IMR-90 (cell line): ENCODE measurements at regions not wholly inside any gene's neighbourhood (a gene's known extent, or its start where the extent isn't known, plus 50 kb on each side); places are given as distances from the start of the nearest gene placed in this dataset.
"Not testable (repeated sequence)": the region's sequence is repeated elsewhere in the genome, so short reads cannot be mapped to it uniquely, and the experiment has no call there.

Experiments used
- ATAC-seq: fragments of 200-7000 bp; cut with Tn5 transposase; 2 replicates; pipeline ENCODE4 v1.9.1; 2020; ENCODE audit warnings: low read depth, mild to moderate bottlenecking, moderate library complexity
- BruUV-seq: library from RNA; stranded (reverse); fragments of 400-500 nt; replicated peaks from 2 replicates; lab custom pipeline; 2021; lab: Mats Ljungman, UMichigan
- CTCF ChIA-PET: fragments of 300-600 bp; formaldehyde crosslinking; extraction: SDS; loops from one replicate; lab custom pipeline; 2021; ENCODE audit warnings: antibody characterized with exemption; lab: Yijun Ruan, JAX
- POLR2A ChIA-PET: fragments of 300-600 bp; sonication (Branson Sonifier 250); formaldehyde crosslinking; loops from one replicate; lab custom pipeline; 2022; ENCODE audit warnings: antibody characterized with exemption; ENCODE audit not compliant: unreplicated experiment; lab: Charles Lee
- DNase-seq: peaks from one replicate; pipeline ENCODE4 v3.0.0; 2013
- H2AFZ ChIP-seq: replicated peaks from 2 replicates; pipeline ENCODE3; 2013; ENCODE audit warnings: low read length, mild to moderate bottlenecking; ENCODE audit not compliant: poor library complexity
- H2AK5ac ChIP-seq: 2 replicates; pipeline ENCODE4 v1.6.1; 2013; ENCODE audit warnings: low read depth, low read length, inconsistent platforms
- H2AK9ac ChIP-seq: replicated peaks from 2 replicates; pipeline ENCODE3; 2013; ENCODE audit warnings: mild to moderate bottlenecking, low read depth, low read length, moderate library complexity; ENCODE audit not compliant: poor library complexity
- H2BK120ac ChIP-seq: 2 replicates; pipeline ENCODE4 v1.6.1; 2013; ENCODE audit warnings: low read depth, low read length, inconsistent platforms
- H2BK15ac ChIP-seq: 3 replicates; pipeline ENCODE4 v1.6.1; 2013; ENCODE audit warnings: low read depth, low read length, inconsistent platforms
- H2BK20ac ChIP-seq: 2 replicates; pipeline ENCODE4 v1.6.1; 2013; ENCODE audit warnings: low read depth, mild to moderate bottlenecking, inconsistent platforms, low read length, moderate library complexity
- H2BK5ac ChIP-seq: 2 replicates; pipeline ENCODE4 v1.6.1; 2013; ENCODE audit warnings: mild to moderate bottlenecking, low read depth, low read length, inconsistent platforms; ENCODE audit not compliant: poor library complexity, severe bottlenecking
- H3K14ac ChIP-seq: replicated peaks from 2 replicates; pipeline ENCODE4 v1.6.1; 2013; ENCODE audit warnings: low read depth, low read length, inconsistent platforms
- H3K18ac ChIP-seq: 2 replicates; pipeline ENCODE4 v1.6.1; 2013; ENCODE audit warnings: low read depth, low read length, control low read depth
- H3K23ac ChIP-seq: 2 replicates; pipeline ENCODE4 v1.6.1; 2013; ENCODE audit warnings: low read depth, low read length, inconsistent platforms
- H3K27ac ChIP-seq: 2 replicates; pipeline ENCODE4 v1.5.1; 2013; ENCODE audit warnings: mild to moderate bottlenecking, control low read depth, low read length; ENCODE audit not compliant: insufficient read depth
- H3K27me3 ChIP-seq: 2 replicates; pipeline ENCODE4 v1.6.1; 2013; ENCODE audit warnings: low read length; ENCODE audit not compliant: control insufficient read depth, insufficient read depth
- H3K36me3 ChIP-seq: 2 replicates; pipeline ENCODE4 v1.6.1; 2013; ENCODE audit warnings: low read length, mixed read lengths; ENCODE audit not compliant: control insufficient read depth, insufficient read depth
- H3K4ac ChIP-seq: 2 replicates; pipeline ENCODE4 v1.6.1; 2013; ENCODE audit warnings: low read depth, low read length, inconsistent platforms
- H3K4me1 ChIP-seq: 2 replicates; pipeline ENCODE4 v1.6.1; 2013; ENCODE audit warnings: low read length, mixed read lengths; ENCODE audit not compliant: control insufficient read depth, insufficient read depth
- H3K4me2 ChIP-seq: 2 replicates; pipeline ENCODE4 v1.6.1; 2013; ENCODE audit warnings: low read depth, mild to moderate bottlenecking, control low read depth, low read length, moderate library complexity
- H3K4me3 ChIP-seq: 2 replicates; pipeline ENCODE4 v1.5.1; 2013; ENCODE audit warnings: low read depth, mild to moderate bottlenecking, control low read depth, low read length, moderate library complexity; ENCODE audit not compliant: insufficient read depth
- H3K56ac ChIP-seq: 2 replicates; pipeline ENCODE4 v1.6.1; 2013; ENCODE audit warnings: low read length, inconsistent platforms; ENCODE audit not compliant: insufficient read depth; ENCODE audit errors: extremely low read depth
- H3K79me1 ChIP-seq, 2 experiments: 2 replicates each; pipeline ENCODE4 v1.6.1; 2013; ENCODE audit warnings: low read length in 2 of 2, inconsistent platforms in 1 of 2, low read depth in 1 of 2
- H3K9ac ChIP-seq: 2 replicates; pipeline ENCODE4 v1.6.1; 2013; ENCODE audit warnings: low read depth, low read length, control low read depth
- H3K9me1 ChIP-seq: 2 replicates; pipeline ENCODE4 v1.6.1; 2013; ENCODE audit warnings: low read length, inconsistent platforms; ENCODE audit not compliant: insufficient read depth
- H3K9me3 ChIP-seq: 2 replicates; pipeline ENCODE4 v1.6.1; 2013; ENCODE audit warnings: low read length; ENCODE audit not compliant: control insufficient read depth, insufficient read depth
- H4K20me1 ChIP-seq: 2 replicates; pipeline ENCODE4 v1.6.1; 2013; ENCODE audit warnings: low read length, inconsistent platforms; ENCODE audit not compliant: insufficient read depth
- H4K5ac ChIP-seq: 2 replicates; pipeline ENCODE4 v1.6.1; 2013; ENCODE audit warnings: mild to moderate bottlenecking, low read depth, low read length, control low read depth
- H4K8ac ChIP-seq, 2 experiments: 2 replicates each; pipeline ENCODE4 v1.6.1; 2013; ENCODE audit warnings: low read depth in 2 of 2, low read length in 2 of 2, control low read depth in 1 of 2, inconsistent platforms in 1 of 2
- H4K91ac ChIP-seq: 2 replicates; pipeline ENCODE4 v1.6.1; 2013; ENCODE audit warnings: low read depth, low read length, inconsistent platforms; ENCODE audit not compliant: insufficient read depth
- CEBPB ChIP-seq: IDR thresholded peaks from 2 replicates; pipeline ENCODE4 v1.6.1; 2012; ENCODE audit warnings: low read depth, low read length, improper control_type of control experiment
- WGBS, 2 experiments: methylation state at CpG; one replicate each; pipeline versions ENCODE4 v1.1.5 to v1.1.7; 2013; ENCODE audit warnings: missing lambda C conversion rate in 2 of 2; ENCODE audit not compliant: insufficient read length in 1 of 2; ENCODE audit errors: extremely low coverage in 2 of 2; 5-methylcytosine and 5-hydroxymethylcytosine counted together
- dilution Hi-C: fragments of 300-500 bp; cut with HindIII; formaldehyde crosslinking; loops from one replicate; pipeline ENCODE4 v1.14.3; 2018; ENCODE audit warnings: low sequenced_read_pairs; ENCODE audit not compliant: unreplicated experiment
- in situ Hi-C: fragments of 300-500 bp; cut with MboI; formaldehyde crosslinking; loops from 3 replicates; pipeline ENCODE4 v1.14.3; 2019; ENCODE audit warnings: low sequenced_read_pairs, inconsistent platforms, mixed read lengths
- intact Hi-C: fragments of 100-400 bp; cut with micrococcal nuclease; formaldehyde crosslinking; loops from 2 replicates; pipeline ENCODE4 v1.10.0; 2022

DNA sequence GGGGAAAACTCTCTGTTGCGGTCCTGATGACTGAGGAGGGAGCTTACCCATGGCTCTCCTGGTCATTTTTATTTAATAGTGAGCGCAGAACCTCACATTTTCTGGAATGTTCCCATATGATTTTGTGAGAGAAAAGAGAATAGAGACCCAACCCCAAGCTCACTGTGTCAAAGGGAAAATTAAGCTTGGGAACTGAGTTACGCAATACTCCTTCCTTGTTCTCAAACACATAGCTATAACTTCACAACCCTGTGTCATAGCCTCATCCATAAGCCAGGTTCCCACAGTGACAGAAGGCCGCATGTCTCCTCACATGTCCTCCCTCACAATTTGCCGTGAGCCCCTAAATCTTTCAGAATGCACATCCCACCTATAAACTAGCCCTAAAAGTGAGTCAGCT, 252.8 kb downstream of the CCDC74A start:
- H3K36me3 ChIP-seq, H4K5ac ChIP-seq, BruUV-seq, H3K27me3 ChIP-seq, H3K79me1 ChIP-seq, ATAC-seq, H3K4ac ChIP-seq, H2BK120ac ChIP-seq, H3K9me3 ChIP-seq, H3K9me1 ChIP-seq, H2BK15ac ChIP-seq, H3K4me3 ChIP-seq, POLR2A ChIA-PET, CTCF ChIA-PET, H4K8ac ChIP-seq, H2BK20ac ChIP-seq, H3K18ac ChIP-seq, dilution Hi-C loops, H3K4me2 ChIP-seq, H4K20me1 ChIP-seq, H2BK5ac ChIP-seq, H3K4me1 ChIP-seq, intact Hi-C loops, H2AK5ac ChIP-seq, DNase-seq, H3K14ac ChIP-seq, H3K23ac ChIP-seq, H3K27ac ChIP-seq, H2AFZ ChIP-seq, H3K9ac ChIP-seq, H2AK9ac ChIP-seq, H3K56ac ChIP-seq, H4K91ac ChIP-seq: not testable (repeated sequence)
- TF ChIP-seq CEBPB: peak; percentile 58
- WGBS, 2 experiments: no CpG with 5 or more reads among the region's 5 CpGs
- in situ Hi-C loops: loop anchor here (25.0 kb wide), 1 partner anchor 93 kb away; no protein-coding TSS in a partner anchor
